IMR-90 (cell line): ENCODE measurements at regions not wholly inside any gene's neighbourhood (a gene's known extent, or its start where the extent isn't known, plus 50 kb on each side); places are given as distances from the start of the nearest gene placed in this dataset.

Experiments used
- ATAC-seq: fragments of 200-7000 bp; cut with Tn5 transposase; 2 replicates; pipeline ENCODE4 v1.9.1; 2020; ENCODE audit warnings: low read depth, mild to moderate bottlenecking, moderate library complexity
- BruUV-seq: library from RNA; stranded (reverse); fragments of 400-500 nt; replicated peaks from 2 replicates; lab custom pipeline; 2021; lab: Mats Ljungman, UMichigan
- CTCF ChIA-PET: fragments of 300-600 bp; formaldehyde crosslinking; extraction: SDS; loops from one replicate; lab custom pipeline; 2021; ENCODE audit warnings: antibody characterized with exemption; lab: Yijun Ruan, JAX
- POLR2A ChIA-PET: fragments of 300-600 bp; sonication (Branson Sonifier 250); formaldehyde crosslinking; loops from one replicate; lab custom pipeline; 2022; ENCODE audit warnings: antibody characterized with exemption; ENCODE audit not compliant: unreplicated experiment; lab: Charles Lee
- DNase-seq: peaks from one replicate; pipeline ENCODE4 v3.0.0; 2013
- H2AFZ ChIP-seq: replicated peaks from 2 replicates; pipeline ENCODE3; 2013; ENCODE audit warnings: low read length, mild to moderate bottlenecking; ENCODE audit not compliant: poor library complexity
- H2AK5ac ChIP-seq: 2 replicates; pipeline ENCODE4 v1.6.1; 2013; ENCODE audit warnings: low read depth, low read length, inconsistent platforms
- H2AK9ac ChIP-seq: replicated peaks from 2 replicates; pipeline ENCODE3; 2013; ENCODE audit warnings: mild to moderate bottlenecking, low read depth, low read length, moderate library complexity; ENCODE audit not compliant: poor library complexity
- H2BK120ac ChIP-seq: 2 replicates; pipeline ENCODE4 v1.6.1; 2013; ENCODE audit warnings: low read depth, low read length, inconsistent platforms
- H2BK15ac ChIP-seq: 3 replicates; pipeline ENCODE4 v1.6.1; 2013; ENCODE audit warnings: low read depth, low read length, inconsistent platforms
- H2BK20ac ChIP-seq: 2 replicates; pipeline ENCODE4 v1.6.1; 2013; ENCODE audit warnings: low read depth, mild to moderate bottlenecking, inconsistent platforms, low read length, moderate library complexity
- H2BK5ac ChIP-seq: 2 replicates; pipeline ENCODE4 v1.6.1; 2013; ENCODE audit warnings: mild to moderate bottlenecking, low read depth, low read length, inconsistent platforms; ENCODE audit not compliant: poor library complexity, severe bottlenecking
- H3K14ac ChIP-seq: replicated peaks from 2 replicates; pipeline ENCODE4 v1.6.1; 2013; ENCODE audit warnings: low read depth, low read length, inconsistent platforms
- H3K18ac ChIP-seq: 2 replicates; pipeline ENCODE4 v1.6.1; 2013; ENCODE audit warnings: low read depth, low read length, control low read depth
- H3K23ac ChIP-seq: 2 replicates; pipeline ENCODE4 v1.6.1; 2013; ENCODE audit warnings: low read depth, low read length, inconsistent platforms
- H3K27ac ChIP-seq: 2 replicates; pipeline ENCODE4 v1.5.1; 2013; ENCODE audit warnings: mild to moderate bottlenecking, control low read depth, low read length; ENCODE audit not compliant: insufficient read depth
- H3K27me3 ChIP-seq: 2 replicates; pipeline ENCODE4 v1.6.1; 2013; ENCODE audit warnings: low read length; ENCODE audit not compliant: control insufficient read depth, insufficient read depth
- H3K36me3 ChIP-seq: 2 replicates; pipeline ENCODE4 v1.6.1; 2013; ENCODE audit warnings: low read length, mixed read lengths; ENCODE audit not compliant: control insufficient read depth, insufficient read depth
- H3K4ac ChIP-seq: 2 replicates; pipeline ENCODE4 v1.6.1; 2013; ENCODE audit warnings: low read depth, low read length, inconsistent platforms
- H3K4me1 ChIP-seq: 2 replicates; pipeline ENCODE4 v1.6.1; 2013; ENCODE audit warnings: low read length, mixed read lengths; ENCODE audit not compliant: control insufficient read depth, insufficient read depth
- H3K4me2 ChIP-seq: 2 replicates; pipeline ENCODE4 v1.6.1; 2013; ENCODE audit warnings: low read depth, mild to moderate bottlenecking, control low read depth, low read length, moderate library complexity
- H3K4me3 ChIP-seq: 2 replicates; pipeline ENCODE4 v1.5.1; 2013; ENCODE audit warnings: low read depth, mild to moderate bottlenecking, control low read depth, low read length, moderate library complexity; ENCODE audit not compliant: insufficient read depth
- H3K56ac ChIP-seq: 2 replicates; pipeline ENCODE4 v1.6.1; 2013; ENCODE audit warnings: low read length, inconsistent platforms; ENCODE audit not compliant: insufficient read depth; ENCODE audit errors: extremely low read depth
- H3K79me1 ChIP-seq, 2 experiments: 2 replicates each; pipeline ENCODE4 v1.6.1; 2013; ENCODE audit warnings: low read length in 2 of 2, inconsistent platforms in 1 of 2, low read depth in 1 of 2
- H3K9ac ChIP-seq: 2 replicates; pipeline ENCODE4 v1.6.1; 2013; ENCODE audit warnings: low read depth, low read length, control low read depth
- H3K9me1 ChIP-seq: 2 replicates; pipeline ENCODE4 v1.6.1; 2013; ENCODE audit warnings: low read length, inconsistent platforms; ENCODE audit not compliant: insufficient read depth
- H3K9me3 ChIP-seq: 2 replicates; pipeline ENCODE4 v1.6.1; 2013; ENCODE audit warnings: low read length; ENCODE audit not compliant: control insufficient read depth, insufficient read depth
- H4K20me1 ChIP-seq: 2 replicates; pipeline ENCODE4 v1.6.1; 2013; ENCODE audit warnings: low read length, inconsistent platforms; ENCODE audit not compliant: insufficient read depth
- H4K5ac ChIP-seq: 2 replicates; pipeline ENCODE4 v1.6.1; 2013; ENCODE audit warnings: mild to moderate bottlenecking, low read depth, low read length, control low read depth
- H4K8ac ChIP-seq, 2 experiments: 2 replicates each; pipeline ENCODE4 v1.6.1; 2013; ENCODE audit warnings: low read depth in 2 of 2, low read length in 2 of 2, control low read depth in 1 of 2, inconsistent platforms in 1 of 2
- H4K91ac ChIP-seq: 2 replicates; pipeline ENCODE4 v1.6.1; 2013; ENCODE audit warnings: low read depth, low read length, inconsistent platforms; ENCODE audit not compliant: insufficient read depth
- CEBPB ChIP-seq: IDR thresholded peaks from 2 replicates; pipeline ENCODE4 v1.6.1; 2012; ENCODE audit warnings: low read depth, low read length, improper control_type of control experiment
- MXI1 ChIP-seq: IDR thresholded peaks from 2 replicates; pipeline ENCODE4 v1.6.1; 2012; ENCODE audit warnings: low read depth, mild to moderate bottlenecking, low read length, moderate library complexity, borderline replicate concordance
- NFE2L2 ChIP-seq: fragments of 150-350 bp; IDR thresholded peaks from 2 replicates; pipeline ENCODE4 v1.6.1; 2016; ENCODE audit warnings: low read depth, mild to moderate bottlenecking, low read length
- RFX5 ChIP-seq: IDR thresholded peaks from 2 replicates; pipeline ENCODE4 v1.8.0; 2012; ENCODE audit warnings: low read depth, mild to moderate bottlenecking, low read length, moderate library complexity
- SMC3 ChIP-seq: fragments of 150-350 bp; IDR thresholded peaks from 2 replicates; pipeline ENCODE4 v1.6.1; 2016; ENCODE audit warnings: low read depth, mild to moderate bottlenecking, antibody characterized with exemption, low read length, moderate library complexity
- WGBS, 2 experiments: methylation state at CpG; one replicate each; pipeline versions ENCODE4 v1.1.5 to v1.1.7; 2013; ENCODE audit warnings: missing lambda C conversion rate in 2 of 2; ENCODE audit not compliant: insufficient read length in 1 of 2; ENCODE audit errors: extremely low coverage in 2 of 2; 5-methylcytosine and 5-hydroxymethylcytosine counted together
- dilution Hi-C: fragments of 300-500 bp; cut with HindIII; formaldehyde crosslinking; loops from one replicate; pipeline ENCODE4 v1.14.3; 2018; ENCODE audit warnings: low sequenced_read_pairs; ENCODE audit not compliant: unreplicated experiment
- in situ Hi-C: fragments of 300-500 bp; cut with MboI; formaldehyde crosslinking; loops from 3 replicates; pipeline ENCODE4 v1.14.3; 2019; ENCODE audit warnings: low sequenced_read_pairs, inconsistent platforms, mixed read lengths
- intact Hi-C: fragments of 100-400 bp; cut with micrococcal nuclease; formaldehyde crosslinking; loops from 2 replicates; pipeline ENCODE4 v1.10.0; 2022

DNA sequence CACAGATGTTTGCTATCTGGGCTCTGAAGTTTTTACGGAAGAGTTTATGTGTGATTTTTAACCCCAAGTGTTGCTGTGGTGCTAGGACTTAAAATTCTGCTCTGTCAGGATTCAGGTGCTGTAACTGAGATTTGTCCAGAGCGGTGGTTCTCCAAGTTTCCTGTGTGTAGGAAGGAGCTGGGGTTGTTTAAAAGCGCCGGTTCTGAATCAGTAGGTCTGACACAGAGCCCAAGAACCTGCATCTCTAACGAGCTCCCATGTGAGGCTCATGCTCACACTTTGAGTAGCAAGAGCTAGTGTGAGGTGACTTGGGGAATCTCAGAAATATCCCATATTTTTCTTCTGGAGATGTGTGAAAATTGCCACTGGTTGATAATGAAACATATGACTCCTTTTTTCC lies 325.5 kb downstream of the SATB1 start:
- TF ChIP-seq CEBPB, result no peak
- no peak for TF ChIP-seq SMC3
- TF ChIP-seq RFX5, result no peak
- TF ChIP-seq NFE2L2, result no peak
- no peak for TF ChIP-seq MXI1
- H3K9me3 ChIP-seq, result peaks cover 3% of the 10 kb centered on the region
- H2AFZ ChIP-seq, result no peak overlapping the region
- peak overlapping the region; percentile 17 for H3K4ac ChIP-seq
- ATAC-seq, result no peak
- H2AK9ac ChIP-seq, result no peak overlapping the region
- peak overlapping the region; percentile 12 for H2BK5ac ChIP-seq
- no peak overlapping the region for H4K5ac ChIP-seq
- no peak overlapping the region; the same call in 1 of the 2 replicates for H3K4me2 ChIP-seq
- H3K9ac ChIP-seq, result no peak overlapping the region
- peak overlapping the region; percentile 36 for H2BK120ac ChIP-seq
- peak overlapping the region; percentile 61; the same call in 1 of the 2 replicates for H2AK5ac ChIP-seq
- H4K8ac ChIP-seq, result peak overlapping the region; percentile 4 to 34; a peak in 3 of 4 replicates
- no peak overlapping the region for H3K18ac ChIP-seq
- H3K4me3 ChIP-seq, result no peak overlapping the region
- in situ Hi-C loops, result loop anchor here (25.0 kb wide), 1 partner anchor 462 kb away; no protein-coding TSS in a partner anchor
- peak overlapping the region; percentile 3; the same call in 2 of the 3 replicates for H2BK15ac ChIP-seq
- H3K27me3 ChIP-seq, result no peaks in the 10 kb centered on the region
- WGBS, 2 experiments, result no CpG with 5 or more reads among the region's 5 CpGs
- ChIA-PET CTCF (interaction anchor here (0.6 kb wide), 1 partner anchor 171 kb away, joined by 3 read pairs; no protein-coding TSS in a partner anchor), POLR2A (no interaction called here)
- H3K4me1 ChIP-seq, result peaks cover 3% of the 10 kb centered on the region; the same call in 1 of the 2 replicates
- H3K23ac ChIP-seq, result no peak overlapping the region
- 0 out of 2 replicates have a peak, but pooled peaks cover 4% of the 10 kb centered on the region for H3K9me1 ChIP-seq
- BruUV-seq, result no TSS peak
- peak overlapping the region; percentile 22 for H4K91ac ChIP-seq
- dilution Hi-C loops, result no loop called here
- peak overlapping the region; percentile 19; the same call in 1 of the 2 replicates for H2BK20ac ChIP-seq
- no peaks in the 10 kb centered on the region for H4K20me1 ChIP-seq
- H3K56ac ChIP-seq, result no peak overlapping the region
- intact Hi-C loops, result no loop called here
- 0 out of 2 replicates have a peak overlapping the region, but pooled peaks have one; percentile 37 for H3K14ac ChIP-seq
- no peak overlapping the region for H3K27ac ChIP-seq
- DNase-seq, result peak; percentile 15
- no peaks in the 10 kb centered on the region for H3K79me1 ChIP-seq
- H3K36me3 ChIP-seq, result no peaks in the 10 kb centered on the region
